Ishikawa (cell line): ENCODE measurements at regions not wholly inside any gene's neighbourhood (a gene's known extent, or its start where the extent isn't known, plus 50 kb on each side); places are given as distances from the start of the nearest gene placed in this dataset.

Experiments
- TEAD4 ChIP-seq: IDR thresholded peaks from 2 replicates; pipeline ENCODE4 v1.6.1; 2012
- USF1 ChIP-seq: IDR thresholded peaks from 2 replicates; pipeline ENCODE4 v1.6.1; 2012
- YY1 ChIP-seq: IDR thresholded peaks from 2 replicates; pipeline ENCODE4 v1.6.1; 2012; ENCODE audit warnings: low read depth

GRCh38 chrX:16063141-16063540, 60.2 kb upstream of the GRPR start:
- TF ChIP-seq TEAD4 (no peak), USF1 (no peak), YY1 (no peak)
